ENCODE measurements at regions not wholly inside any gene's neighbourhood (a gene's known extent, or its start where the extent isn't known, plus 50 kb on each side); places are given as distances from the start of the nearest gene placed in this dataset.

DNA sequence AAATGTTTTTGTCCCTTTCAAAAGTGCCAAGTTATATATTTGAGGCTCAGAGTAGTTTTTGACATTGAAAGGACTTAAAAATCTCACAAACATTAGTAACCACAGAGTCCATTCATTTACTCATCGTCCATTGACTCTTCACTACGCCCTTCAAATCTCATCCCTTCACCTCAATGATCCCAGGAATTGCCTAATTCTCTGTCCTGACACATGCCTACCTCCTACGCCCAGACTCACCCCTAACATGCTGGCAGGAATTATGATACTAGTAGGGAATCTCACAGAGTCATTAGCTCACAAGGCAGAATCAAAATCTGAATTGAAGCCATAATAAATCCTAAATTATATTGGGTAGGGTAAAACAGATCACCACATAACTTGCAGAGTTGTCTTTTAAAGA lies 410.1 kb downstream of the RAP2B start:
- Mint-ChIP-seq H3K4me1 (ENCODE audit: low read depth, unreplicated experiment) (no peaks in the 10 kb centered on the region), H3K4me3 (ENCODE audit: low read depth, unreplicated experiment) (no peak overlapping the region), H3K27ac (ENCODE audit: unreplicated experiment) (no peak overlapping the region), H3K36me3 (ENCODE audit: insufficient read depth, unreplicated experiment) (no peaks in the 10 kb centered on the region), H3K9me3 (ENCODE audit: low read depth, unreplicated experiment) (no peaks in the 10 kb centered on the region), H3K27me3 (ENCODE audit: unreplicated experiment) (no peaks in the 10 kb centered on the region)
- intact Hi-C loops (cut with micrococcal nuclease; ENCODE audit: unreplicated experiment), result no loop called here
- TF ChIP-seq, protein P1, sequence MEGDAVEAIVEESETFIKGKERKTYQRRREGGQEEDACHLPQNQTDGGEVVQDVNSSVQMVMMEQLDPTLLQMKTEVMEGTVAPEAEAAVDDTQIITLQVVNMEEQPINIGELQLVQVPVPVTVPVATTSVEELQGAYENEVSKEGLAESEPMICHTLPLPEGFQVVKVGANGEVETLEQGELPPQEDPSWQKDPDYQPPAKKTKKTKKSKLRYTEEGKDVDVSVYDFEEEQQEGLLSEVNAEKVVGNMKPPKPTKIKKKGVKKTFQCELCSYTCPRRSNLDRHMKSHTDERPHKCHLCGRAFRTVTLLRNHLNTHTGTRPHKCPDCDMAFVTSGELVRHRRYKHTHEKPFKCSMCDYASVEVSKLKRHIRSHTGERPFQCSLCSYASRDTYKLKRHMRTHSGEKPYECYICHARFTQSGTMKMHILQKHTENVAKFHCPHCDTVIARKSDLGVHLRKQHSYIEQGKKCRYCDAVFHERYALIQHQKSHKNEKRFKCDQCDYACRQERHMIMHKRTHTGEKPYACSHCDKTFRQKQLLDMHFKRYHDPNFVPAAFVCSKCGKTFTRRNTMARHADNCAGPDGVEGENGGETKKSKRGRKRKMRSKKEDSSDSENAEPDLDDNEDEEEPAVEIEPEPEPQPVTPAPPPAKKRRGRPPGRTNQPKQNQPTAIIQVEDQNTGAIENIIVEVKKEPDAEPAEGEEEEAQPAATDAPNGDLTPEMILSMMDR (IDR thresholded peaks at IDR 0.05; ENCODE audit: unreplicated experiment), result no peak
- CTCF ChIA-PET, result no interaction called here
- no TSS peak for BruUV-seq (replicated peaks)
- no peak for DNase-seq

GRCh38 chr3:153572654-153573053 lies 410.6 kb downstream of the RAP2B start:
- no peaks in the 10 kb centered on the region for H3K27me3 Mint-ChIP-seq (ENCODE audit: unreplicated experiment)
- no peak overlapping the region for H3K27ac Mint-ChIP-seq (ENCODE audit: unreplicated experiment)
- intact Hi-C loops (cut with micrococcal nuclease; ENCODE audit: unreplicated experiment), result no loop called here
- no peaks in the 10 kb centered on the region for H3K4me1 Mint-ChIP-seq (ENCODE audit: low read depth, unreplicated experiment)
- H3K36me3 Mint-ChIP-seq (ENCODE audit: insufficient read depth, unreplicated experiment), result no peaks in the 10 kb centered on the region
- no TSS peak for BruUV-seq (replicated peaks)
- CTCF ChIA-PET, result no interaction called here
- TF ChIP-seq, protein P1 (IDR thresholded peaks at IDR 0.05; ENCODE audit: unreplicated experiment), result no peak
- no peak overlapping the region for H3K4me3 Mint-ChIP-seq (ENCODE audit: low read depth, unreplicated experiment)
- DNase-seq, result no peak
- H3K9me3 Mint-ChIP-seq (ENCODE audit: low read depth, unreplicated experiment), result no peaks in the 10 kb centered on the region

- DNase-seq, result no peak
- Mint-ChIP-seq H3K4me1 (ENCODE audit: low read depth, unreplicated experiment) (no peaks in the 10 kb centered on the region), H3K27me3 (ENCODE audit: unreplicated experiment) (no peaks in the 10 kb centered on the region), H3K4me3 (ENCODE audit: low read depth, unreplicated experiment) (no peak overlapping the region), H3K36me3 (ENCODE audit: insufficient read depth, unreplicated experiment) (no peaks in the 10 kb centered on the region), H3K27ac (ENCODE audit: unreplicated experiment) (no peak overlapping the region), H3K9me3 (ENCODE audit: low read depth, unreplicated experiment) (no peaks in the 10 kb centered on the region)
- intact Hi-C loops (cut with micrococcal nuclease; ENCODE audit: unreplicated experiment), result no loop called here
- TF ChIP-seq, protein P1 (IDR thresholded peaks at IDR 0.05; ENCODE audit: unreplicated experiment), result no peak
- CTCF ChIA-PET, result no interaction called here
- BruUV-seq (replicated peaks), result no TSS peak
Measured at GRCh38 chr3:153573481-153573880, 411.5 kb downstream of the RAP2B start.

DNA sequence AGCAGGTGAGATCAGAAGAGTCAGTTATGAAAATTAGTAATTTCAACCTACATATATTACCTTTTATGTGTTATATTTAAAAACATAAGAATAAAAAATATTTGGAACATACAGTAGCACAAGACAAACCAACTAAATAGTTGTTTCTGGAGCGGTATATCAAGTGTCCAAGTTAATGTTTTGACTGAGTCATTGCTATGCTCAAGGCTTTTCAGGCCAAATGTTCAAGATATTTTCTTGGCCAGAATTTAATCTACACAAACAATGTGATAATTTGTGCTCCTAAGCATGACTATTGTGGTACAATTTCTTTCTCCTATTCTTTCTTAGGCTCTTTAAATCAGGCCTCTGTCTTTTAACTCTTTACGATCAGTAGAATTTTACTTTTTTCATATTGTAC lies 412.4 kb downstream of the RAP2B start:
- H3K4me1 Mint-ChIP-seq (ENCODE audit: low read depth, unreplicated experiment), result no peaks in the 10 kb centered on the region
- no peak overlapping the region for H3K4me3 Mint-ChIP-seq (ENCODE audit: low read depth, unreplicated experiment)
- intact Hi-C loops (cut with micrococcal nuclease; ENCODE audit: unreplicated experiment), result no loop called here
- no peaks in the 10 kb centered on the region for H3K36me3 Mint-ChIP-seq (ENCODE audit: insufficient read depth, unreplicated experiment)
- TF ChIP-seq, protein P1 (IDR thresholded peaks at IDR 0.05; ENCODE audit: unreplicated experiment), result no peak
- H3K9me3 Mint-ChIP-seq (ENCODE audit: low read depth, unreplicated experiment), result no peaks in the 10 kb centered on the region
- no peak for DNase-seq
- H3K27me3 Mint-ChIP-seq (ENCODE audit: unreplicated experiment), result no peaks in the 10 kb centered on the region
- no TSS peak for BruUV-seq (replicated peaks)
- CTCF ChIA-PET, result no interaction called here
- no peak overlapping the region for H3K27ac Mint-ChIP-seq (ENCODE audit: unreplicated experiment)
